Thyroid gland (tissue), 4 donors: ENCODE measurements at regions not wholly inside any gene's neighbourhood (a gene's known extent, or its start where the extent isn't known, plus 50 kb on each side); places are given as distances from the start of the nearest gene placed in this dataset.
"Not testable (repeated sequence)": the region's sequence is repeated elsewhere in the genome, so short reads cannot be mapped to it uniquely, and the experiment has no call there.

Experiments
- DNase-seq, 2 donors: peaks; one replicate each; pipeline ENCODE4 v3.0.0-alpha.2; 2019
- H3K27ac ChIP-seq, 3 donors: fragments of 200-600 bp; sonication (generic); 1 replicate in 2 of 3; 2 replicates in 1 of 3; pipeline ENCODE4 v1.5.1; 2016 to 2019; ENCODE audit warnings: mild to moderate bottlenecking in 1 of 3, moderate library complexity in 1 of 3
- H3K27me3 ChIP-seq: fragments of 200-600 bp; sonication (generic); one replicate; pipeline ENCODE4 v1.5.1; 2019
- H3K36me3 ChIP-seq, 2 donors: fragments of 200-600 bp; sonication (generic); one replicate each; pipeline ENCODE4 v1.5.1; 2016 to 2019
- H3K4me1 ChIP-seq, 2 donors: fragments of 200-600 bp; sonication (generic); one replicate each; pipeline ENCODE4 v1.5.1; 2017 to 2019
- H3K4me3 ChIP-seq, 3 donors: fragments of 200-600 bp; sonication (generic); replicated peaks in 1 of 3; 1 replicate in 2 of 3; 2 replicates in 1 of 3; pipeline ENCODE4 v1.5.1; 2016; ENCODE audit warnings: mild to moderate bottlenecking in 1 of 3
- H3K9me3 ChIP-seq: fragments of 200-600 bp; sonication (generic); one replicate; pipeline ENCODE4 v1.5.1; 2017
- CTCF ChIP-seq, 6 experiments: fragments of 200-600 bp in 3 of 6; fragments of 450-650 bp in 3 of 6; sonication (generic) in 3 of 6; IDR thresholded peaks; one replicate each; pipeline ENCODE4 v1.5.1; 2016 to 2019; ENCODE audit warnings: antibody characterized with exemption in 6 of 6, mild to moderate bottlenecking in 2 of 6, inconsistent platforms in 1 of 6, moderate library complexity in 1 of 6
- POLR2A ChIP-seq, 2 donors: fragments of 450-650 bp; IDR thresholded peaks; one replicate each; pipeline ENCODE4 v1.6.1; 2017; ENCODE audit warnings: antibody characterized with exemption in 2 of 2, mild to moderate bottlenecking in 2 of 2, moderate library complexity in 1 of 2
- whole genome bisulfite sequencing, 2 donors: methylation state at CpG; one replicate each; pipeline ENCODE4 v1.1.5; 2017; 5-methylcytosine and 5-hydroxymethylcytosine counted together
- intact Hi-C: fragments of 100-400 bp; cut with DNase I; formaldehyde crosslinking; loops from one replicate; pipeline ENCODE4 v1.15.1; 2023

- H3K36me3 ChIP-seq, H3K4me1 ChIP-seq, H3K9me3 ChIP-seq, intact Hi-C loops, H3K27me3 ChIP-seq, H3K27ac ChIP-seq: not testable (repeated sequence)
- DNase-seq = peak; percentile 45 to 51
- peak overlapping the region in 1 of 3 donors; percentile 26 for H3K4me3 ChIP-seq
- 0% methylated on average over 3 to 6 of the region's 89 CpGs for WGBS, 2 donors
- peak in 4 of 6 experiments; percentile 10 to 66 (median 54) for TF ChIP-seq CTCF (IDR thresholded peaks at IDR 0.05)
Measured at GRCh38 chr16:5239472-5240277, 142.1 kb upstream of the EEF2KMT start.

GRCh38 chr16:5235119-5235518, 137.5 kb upstream of the EEF2KMT start:
- Histone ChIP-seq H3K36me3 (no peaks in the 10 kb centered on the region), H3K4me1 (peaks cover 0 to 3% of the 10 kb centered on the region in 2 donors), H3K4me3 (no peak overlapping the region), H3K27me3 (no peaks in the 10 kb centered on the region), H3K9me3 (no peaks in the 10 kb centered on the region), H3K27ac (no peak overlapping the region)
- TF ChIP-seq CTCF (IDR thresholded peaks at IDR 0.05) (no peak), POLR2A (IDR thresholded peaks at IDR 0.05) (no peak)
- WGBS, 2 donors = 80 to 83% methylated on average over 8 of the region's 8 CpGs
- intact Hi-C loops = no loop called here
- no peak for DNase-seq

- H3K27ac ChIP-seq = no peak overlapping the region
- DNase-seq = no peak
- no peaks in the 10 kb centered on the region for H3K27me3 ChIP-seq
- intact Hi-C loops = no loop called here
- H3K9me3 ChIP-seq = no peaks in the 10 kb centered on the region
- no peaks in the 10 kb centered on the region for H3K36me3 ChIP-seq
- H3K4me1 ChIP-seq = no peaks in the 10 kb centered on the region
- 73 to 75% methylated on average over 21 of the region's 21 CpGs for WGBS, 2 donors
- TF ChIP-seq CTCF (IDR thresholded peaks at IDR 0.05) = no peak
- TF ChIP-seq POLR2A (IDR thresholded peaks at IDR 0.05) = no peak
- H3K4me3 ChIP-seq = no peak overlapping the region
Measured at GRCh38 chr16:5234295-5235050, 136.9 kb upstream of the EEF2KMT start.

- WGBS, 2 donors = 77 to 78% methylated on average over 5 of the region's 5 CpGs
- no peak overlapping the region for H3K4me3 ChIP-seq
Measured at GRCh38 chr16:5231246-5231759, 133.7 kb upstream of the EEF2KMT start.

More at GRCh38 chr16:5231246-5231759, 133.7 kb upstream of the EEF2KMT start:
- H3K4me1 ChIP-seq = no peaks in the 10 kb centered on the region
- intact Hi-C loops = no loop called here
- no peak for DNase-seq
- no peaks in the 10 kb centered on the region for H3K9me3 ChIP-seq
- TF ChIP-seq CTCF (IDR thresholded peaks at IDR 0.05) (no peak), POLR2A (IDR thresholded peaks at IDR 0.05) (no peak)
- H3K27me3 ChIP-seq = no peaks in the 10 kb centered on the region
- H3K36me3 ChIP-seq = no peaks in the 10 kb centered on the region
- H3K27ac ChIP-seq = no peak overlapping the region
